ENCODE measurements at regions not wholly inside any gene's neighbourhood (a gene's known extent, or its start where the extent isn't known, plus 50 kb on each side); places are given as distances from the start of the nearest gene placed in this dataset.

GRCh38 chr4:79663865-79664264, 255.8 kb upstream of the GK2 start:
- no peak overlapping the region for H2AFZ ChIP-seq (ENCODE audit: control insufficient read depth, low read depth, low read length)
- ChIA-PET POLR2A (no interaction called here), SMC1A (ENCODE audit: uncharacterized antibody, unreplicated experiment) (no interaction called here), RAD21 (ENCODE audit: unreplicated experiment) (no interaction called here), CTCF (no interaction called here)
- in situ Hi-C loops (cut with MboI): no loop called here
- ATAC-seq: no peak
- no TSS peak for BruUV-seq (replicated peaks)
- no peaks in the 10 kb centered on the region for H4K20me1 ChIP-seq (ENCODE audit: control insufficient read depth, insufficient read depth)
- no peak overlapping the region for H3K4me2 ChIP-seq (ENCODE audit: control insufficient read depth, insufficient read depth)
- H3K36me3 ChIP-seq (ENCODE audit: control insufficient read depth in 2 of 2, insufficient read depth in 2 of 2, low read length in 1 of 2): no peaks in the 10 kb centered on the region
- H3K9ac ChIP-seq (ENCODE audit: control insufficient read depth, insufficient read depth, low read length): no peak overlapping the region
- TF ChIP-seq CHD1 (IDR thresholded peaks at IDR 0.05; ENCODE audit: low read depth, low read length): no peak
- TF ChIP-seq MEF2B (IDR thresholded peaks at IDR 0.05; ENCODE audit: partially characterized antibody, poor library complexity, severe bottlenecking): no peak
- TF ChIP-seq IKZF2 (IDR thresholded peaks at IDR 0.05): no peak
- TF ChIP-seq EGR1 (IDR thresholded peaks at IDR 0.05; ENCODE audit: borderline replicate concordance in 1 of 2, low read depth in 2 of 2, low read length in 2 of 2): no peak
- no peak for TF ChIP-seq MYB (IDR thresholded peaks at IDR 0.05; ENCODE audit: borderline replicate concordance, low read depth, low read length)
- TF ChIP-seq HDAC6 (IDR thresholded peaks at IDR 0.05; ENCODE audit: unreplicated experiment): no peak
- no peak for TF ChIP-seq SIN3A (IDR thresholded peaks at IDR 0.05; ENCODE audit: low read depth, low read length)
- TF ChIP-seq RCOR1 (conservative IDR thresholded peaks at IDR 0.05; ENCODE audit: low read depth, low read length): no peak
- no peak for TF ChIP-seq JUND (IDR thresholded peaks at IDR 0.05; ENCODE audit: low read depth, low read length)
- no peak for DNase-seq (ENCODE audit: low read depth, low spot score)
- H3K79me2 ChIP-seq (ENCODE audit: control insufficient read depth, insufficient read depth, low read length): no peaks in the 10 kb centered on the region
- H3K4me3 ChIP-seq: no peak overlapping the region
- H3K27me3 ChIP-seq (replicated peaks in 1 of 2; ENCODE audit: control insufficient read depth in 2 of 2, insufficient read depth in 2 of 2, low read length in 1 of 2): no peaks in the 10 kb centered on the region
- FAIRE-seq: no peak
- WGBS (ENCODE audit: insufficient coverage, insufficient replicate concordance, low lambda C conversion rate, missing lambda C conversion rate): 44% methylated on average over 4 of the region's 4 CpGs
- H3K9me3 ChIP-seq (replicated peaks; ENCODE audit: control insufficient read depth, insufficient read depth, low read length): no peaks in the 10 kb centered on the region
- no peak overlapping the region for H3K27ac ChIP-seq (ENCODE audit: control insufficient read depth, insufficient read depth)
- intact Hi-C loops (cut with micrococcal nuclease; ENCODE audit: unreplicated experiment): no loop called here
- H3K4me1 ChIP-seq (ENCODE audit: control insufficient read depth, insufficient read depth, low read length): no peaks in the 10 kb centered on the region

- 0% methylated on average over 1 of the region's 1 CpG for WGBS (ENCODE audit: insufficient coverage, insufficient replicate concordance, low lambda C conversion rate, missing lambda C conversion rate)
- in situ Hi-C loops (cut with MboI): no loop called here
- Histone ChIP-seq H4K20me1 (ENCODE audit: control insufficient read depth, insufficient read depth) (no peaks in the 10 kb centered on the region), H3K36me3 (ENCODE audit: control insufficient read depth in 2 of 2, insufficient read depth in 2 of 2, low read length in 1 of 2) (no peaks in the 10 kb centered on the region), H2AFZ (ENCODE audit: control insufficient read depth, low read depth, low read length) (no peak overlapping the region), H3K4me1 (ENCODE audit: control insufficient read depth, insufficient read depth, low read length) (no peaks in the 10 kb centered on the region), H3K9me3 (replicated peaks; ENCODE audit: control insufficient read depth, insufficient read depth, low read length) (no peaks in the 10 kb centered on the region), H3K27ac (ENCODE audit: control insufficient read depth, insufficient read depth) (no peak overlapping the region), H3K27me3 (replicated peaks in 1 of 2; ENCODE audit: control insufficient read depth in 2 of 2, insufficient read depth in 2 of 2, low read length in 1 of 2) (no peaks in the 10 kb centered on the region), H3K4me3 (no peak overlapping the region), H3K4me2 (ENCODE audit: control insufficient read depth, insufficient read depth) (no peak overlapping the region), H3K79me2 (ENCODE audit: control insufficient read depth, insufficient read depth, low read length) (no peaks in the 10 kb centered on the region), H3K9ac (ENCODE audit: control insufficient read depth, insufficient read depth, low read length) (no peak overlapping the region)
- CTCF ChIA-PET: no interaction called here
- DNase-seq (ENCODE audit: low read depth, low spot score): no peak
- no peak for FAIRE-seq
- SMC1A ChIA-PET (ENCODE audit: uncharacterized antibody, unreplicated experiment): no interaction called here
- RAD21 ChIA-PET (ENCODE audit: unreplicated experiment): no interaction called here
- no peak for TF ChIP-seq NBN (IDR thresholded peaks at IDR 0.05)
- no peak for TF ChIP-seq SMAD5 (IDR thresholded peaks at IDR 0.05; ENCODE audit: low read depth)
- intact Hi-C loops (cut with micrococcal nuclease; ENCODE audit: unreplicated experiment): no loop called here
- POLR2A ChIA-PET: no interaction called here
- BruUV-seq (replicated peaks): no TSS peak
- peak; percentile 21; the same call in 1 of the 3 replicates for ATAC-seq
Observed at GRCh38 chr4:79663141-79663540, 255.1 kb upstream of the GK2 start.
